ENCODE measurements at regions not wholly inside any gene's neighbourhood (a gene's known extent, or its start where the extent isn't known, plus 50 kb on each side); places are given as distances from the start of the nearest gene placed in this dataset.

DNA sequence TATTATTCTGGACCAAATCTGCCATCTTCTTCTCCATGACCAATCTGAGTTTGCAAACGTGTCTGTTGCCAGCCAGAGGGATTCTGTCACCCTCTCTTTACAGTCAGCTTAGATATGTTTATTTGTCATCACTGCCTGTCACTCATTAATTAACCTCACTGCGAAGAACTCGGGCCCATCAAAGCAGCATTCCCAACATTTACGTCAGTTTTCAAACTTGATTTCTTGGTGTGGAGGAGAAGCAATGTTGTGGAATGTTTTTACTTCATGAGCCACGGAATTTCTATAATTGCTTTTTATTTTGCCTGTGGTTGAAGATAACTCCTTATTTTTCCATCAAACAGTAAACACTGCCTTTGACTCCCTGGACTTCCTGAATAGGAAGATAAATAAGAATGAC is 91.8 kb upstream of the CNKSR3 start:
- TF ChIP-seq CEBPB (IDR thresholded peaks at IDR 0.05; ENCODE audit: low read depth) (no peak), TCF7L2 (IDR thresholded peaks at IDR 0.05; ENCODE audit: borderline replicate concordance, extremely low read depth, insufficient read depth, insufficient read length) (no peak)
- POLR2A ChIA-PET, result no interaction called here
- no peaks in the 10 kb centered on the region for H3K9me3 ChIP-seq (ENCODE audit: control insufficient read depth in 1 of 2, insufficient read depth in 1 of 2, low read depth in 1 of 2, low read length in 2 of 2)
- no peak overlapping the region for H3K4me2 ChIP-seq (ENCODE audit: low read length)
- H3K9ac ChIP-seq (ENCODE audit: low read length), result no peak overlapping the region
- no peaks in the 10 kb centered on the region for H4K20me1 ChIP-seq (ENCODE audit: insufficient read depth)
- H3K36me3 ChIP-seq (ENCODE audit: control insufficient read depth in 1 of 2, insufficient read depth in 2 of 2, low read length in 2 of 2), result no peaks in the 10 kb centered on the region
- no peak overlapping the region for H2AFZ ChIP-seq (ENCODE audit: low read depth, low read length, poor library complexity, severe bottlenecking)
- H3K27me3 ChIP-seq (ENCODE audit: insufficient read depth, low read length), result no peaks in the 10 kb centered on the region
- H3K27ac ChIP-seq (ENCODE audit: low read depth, low read length), result no peak overlapping the region
- no TSS peak for BruUV-seq (replicated peaks)
- ATAC-seq (no peak), DNase-seq (ENCODE audit: low read depth, low spot score) (no peak)
- no peaks in the 10 kb centered on the region for H3K79me2 ChIP-seq (ENCODE audit: insufficient read depth, low read length)
- no peak overlapping the region for H3K4me3 ChIP-seq (replicated peaks in 1 of 2; ENCODE audit: low read depth in 1 of 2, low read length in 2 of 2)
- intact Hi-C loops (cut with micrococcal nuclease), result no loop called here
- no peaks in the 10 kb centered on the region for H3K9me2 ChIP-seq (ENCODE audit: insufficient read depth)
- RAD21 ChIA-PET (ENCODE audit: low non-redundant PET in 1 of 2, low total read pairs in 2 of 2, uncharacterized antibody in 2 of 2, unreplicated experiment in 2 of 2), result no interaction called here
- CTCF ChIA-PET, result no interaction called here
- H3K4me1 ChIP-seq (ENCODE audit: control insufficient read depth in 1 of 2, insufficient read depth in 2 of 2, low read length in 2 of 2), result no peaks in the 10 kb centered on the region

DNA sequence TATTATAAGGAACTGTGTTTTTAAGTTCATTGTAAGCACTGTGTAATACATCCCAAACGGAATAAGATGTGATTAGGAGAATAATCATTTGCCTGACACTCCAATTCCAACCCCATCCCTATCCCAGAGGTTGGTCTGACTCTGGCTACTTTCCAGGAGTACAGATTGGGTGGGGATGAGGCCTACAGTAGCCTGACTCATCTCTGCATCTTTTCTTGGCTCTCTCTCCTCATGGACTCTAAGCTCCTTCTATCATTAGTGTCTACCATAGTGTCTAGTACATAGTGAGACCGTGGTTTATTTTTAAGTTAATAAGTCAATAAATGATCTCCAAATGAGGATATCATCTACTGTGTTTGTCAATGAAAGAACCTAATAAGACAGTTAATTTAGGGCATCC is 92.2 kb upstream of the CNKSR3 start:
- POLR2A ChIA-PET, result no interaction called here
- no peaks in the 10 kb centered on the region for H3K36me3 ChIP-seq (ENCODE audit: control insufficient read depth in 1 of 2, insufficient read depth in 2 of 2, low read length in 2 of 2)
- ATAC-seq, result no peak
- no peaks in the 10 kb centered on the region for H3K9me3 ChIP-seq (ENCODE audit: control insufficient read depth in 1 of 2, insufficient read depth in 1 of 2, low read depth in 1 of 2, low read length in 2 of 2)
- no peak overlapping the region for H3K27ac ChIP-seq (ENCODE audit: low read depth, low read length)
- H4K20me1 ChIP-seq (ENCODE audit: insufficient read depth), result no peaks in the 10 kb centered on the region
- no peak overlapping the region for H3K4me2 ChIP-seq (ENCODE audit: low read length)
- BruUV-seq (replicated peaks), result no TSS peak
- no peaks in the 10 kb centered on the region for H3K9me2 ChIP-seq (ENCODE audit: insufficient read depth)
- H3K4me1 ChIP-seq (ENCODE audit: control insufficient read depth in 1 of 2, insufficient read depth in 2 of 2, low read length in 2 of 2), result no peaks in the 10 kb centered on the region
- no peaks in the 10 kb centered on the region for H3K79me2 ChIP-seq (ENCODE audit: insufficient read depth, low read length)
- RAD21 ChIA-PET (ENCODE audit: low non-redundant PET in 1 of 2, low total read pairs in 2 of 2, uncharacterized antibody in 2 of 2, unreplicated experiment in 2 of 2), result no interaction called here
- no peak overlapping the region for H3K4me3 ChIP-seq (replicated peaks in 1 of 2; ENCODE audit: low read depth in 1 of 2, low read length in 2 of 2)
- CTCF ChIA-PET, result no interaction called here
- intact Hi-C loops (cut with micrococcal nuclease), result no loop called here
- H3K9ac ChIP-seq (ENCODE audit: low read length), result no peak overlapping the region
- DNase-seq (ENCODE audit: low read depth, low spot score), result no peak
- no peak overlapping the region for H2AFZ ChIP-seq (ENCODE audit: low read depth, low read length, poor library complexity, severe bottlenecking)
- no peaks in the 10 kb centered on the region for H3K27me3 ChIP-seq (ENCODE audit: insufficient read depth, low read length)
- TF ChIP-seq RAD21 (IDR thresholded peaks at IDR 0.05; ENCODE audit: low read depth) (no peak), SRF (IDR thresholded peaks at IDR 0.05; ENCODE audit: low read depth) (no peak), ZFX (IDR thresholded peaks at IDR 0.05) (no peak), FOSL1 (IDR thresholded peaks at IDR 0.05; ENCODE audit: low read depth) (no peak), EZH2 (IDR thresholded peaks at IDR 0.05) (no peak), CEBPB (IDR thresholded peaks at IDR 0.05; ENCODE audit: low read depth) (no peak), EGR1 (IDR thresholded peaks at IDR 0.05; ENCODE audit: low read depth) (no peak), YY1 (IDR thresholded peaks at IDR 0.05; ENCODE audit: extremely low read depth, insufficient replicate concordance, low read depth, low read length) (no peak), ZNF274 (IDR thresholded peaks at IDR 0.05; ENCODE audit: low read depth, low read length) (no peak), ELF1 (IDR thresholded peaks at IDR 0.05; ENCODE audit: borderline replicate concordance, low read depth) (no peak), JUND (IDR thresholded peaks at IDR 0.05) (no peak), SP1 (IDR thresholded peaks at IDR 0.05; ENCODE audit: low read depth) (no peak), CBX3 (IDR thresholded peaks at IDR 0.05; ENCODE audit: low read depth) (no peak)
- TF ChIP-seq, protein P1, sequence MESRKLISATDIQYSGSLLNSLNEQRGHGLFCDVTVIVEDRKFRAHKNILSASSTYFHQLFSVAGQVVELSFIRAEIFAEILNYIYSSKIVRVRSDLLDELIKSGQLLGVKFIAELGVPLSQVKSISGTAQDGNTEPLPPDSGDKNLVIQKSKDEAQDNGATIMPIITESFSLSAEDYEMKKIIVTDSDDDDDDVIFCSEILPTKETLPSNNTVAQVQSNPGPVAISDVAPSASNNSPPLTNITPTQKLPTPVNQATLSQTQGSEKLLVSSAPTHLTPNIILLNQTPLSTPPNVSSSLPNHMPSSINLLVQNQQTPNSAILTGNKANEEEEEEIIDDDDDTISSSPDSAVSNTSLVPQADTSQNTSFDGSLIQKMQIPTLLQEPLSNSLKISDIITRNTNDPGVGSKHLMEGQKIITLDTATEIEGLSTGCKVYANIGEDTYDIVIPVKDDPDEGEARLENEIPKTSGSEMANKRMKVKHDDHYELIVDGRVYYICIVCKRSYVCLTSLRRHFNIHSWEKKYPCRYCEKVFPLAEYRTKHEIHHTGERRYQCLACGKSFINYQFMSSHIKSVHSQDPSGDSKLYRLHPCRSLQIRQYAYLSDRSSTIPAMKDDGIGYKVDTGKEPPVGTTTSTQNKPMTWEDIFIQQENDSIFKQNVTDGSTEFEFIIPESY (IDR thresholded peaks at IDR 0.05; ENCODE audit: extremely low read depth, insufficient replicate concordance, low read length), result no peak
- TF ChIP-seq, protein P2, sequence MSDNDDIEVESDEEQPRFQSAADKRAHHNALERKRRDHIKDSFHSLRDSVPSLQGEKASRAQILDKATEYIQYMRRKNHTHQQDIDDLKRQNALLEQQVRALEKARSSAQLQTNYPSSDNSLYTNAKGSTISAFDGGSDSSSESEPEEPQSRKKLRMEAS (IDR thresholded peaks at IDR 0.05), result no peak
- TF ChIP-seq, protein P3, sequence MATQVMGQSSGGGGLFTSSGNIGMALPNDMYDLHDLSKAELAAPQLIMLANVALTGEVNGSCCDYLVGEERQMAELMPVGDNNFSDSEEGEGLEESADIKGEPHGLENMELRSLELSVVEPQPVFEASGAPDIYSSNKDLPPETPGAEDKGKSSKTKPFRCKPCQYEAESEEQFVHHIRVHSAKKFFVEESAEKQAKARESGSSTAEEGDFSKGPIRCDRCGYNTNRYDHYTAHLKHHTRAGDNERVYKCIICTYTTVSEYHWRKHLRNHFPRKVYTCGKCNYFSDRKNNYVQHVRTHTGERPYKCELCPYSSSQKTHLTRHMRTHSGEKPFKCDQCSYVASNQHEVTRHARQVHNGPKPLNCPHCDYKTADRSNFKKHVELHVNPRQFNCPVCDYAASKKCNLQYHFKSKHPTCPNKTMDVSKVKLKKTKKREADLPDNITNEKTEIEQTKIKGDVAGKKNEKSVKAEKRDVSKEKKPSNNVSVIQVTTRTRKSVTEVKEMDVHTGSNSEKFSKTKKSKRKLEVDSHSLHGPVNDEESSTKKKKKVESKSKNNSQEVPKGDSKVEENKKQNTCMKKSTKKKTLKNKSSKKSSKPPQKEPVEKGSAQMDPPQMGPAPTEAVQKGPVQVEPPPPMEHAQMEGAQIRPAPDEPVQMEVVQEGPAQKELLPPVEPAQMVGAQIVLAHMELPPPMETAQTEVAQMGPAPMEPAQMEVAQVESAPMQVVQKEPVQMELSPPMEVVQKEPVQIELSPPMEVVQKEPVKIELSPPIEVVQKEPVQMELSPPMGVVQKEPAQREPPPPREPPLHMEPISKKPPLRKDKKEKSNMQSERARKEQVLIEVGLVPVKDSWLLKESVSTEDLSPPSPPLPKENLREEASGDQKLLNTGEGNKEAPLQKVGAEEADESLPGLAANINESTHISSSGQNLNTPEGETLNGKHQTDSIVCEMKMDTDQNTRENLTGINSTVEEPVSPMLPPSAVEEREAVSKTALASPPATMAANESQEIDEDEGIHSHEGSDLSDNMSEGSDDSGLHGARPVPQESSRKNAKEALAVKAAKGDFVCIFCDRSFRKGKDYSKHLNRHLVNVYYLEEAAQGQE (IDR thresholded peaks at IDR 0.05; ENCODE audit: low read depth), result no peak
- TF ChIP-seq, protein P4, sequence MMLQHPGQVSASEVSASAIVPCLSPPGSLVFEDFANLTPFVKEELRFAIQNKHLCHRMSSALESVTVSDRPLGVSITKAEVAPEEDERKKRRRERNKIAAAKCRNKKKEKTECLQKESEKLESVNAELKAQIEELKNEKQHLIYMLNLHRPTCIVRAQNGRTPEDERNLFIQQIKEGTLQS (IDR thresholded peaks at IDR 0.05), result no peak
